K562 (cell line): ENCODE measurements at regions not wholly inside any gene's neighbourhood (a gene's known extent, or its start where the extent isn't known, plus 50 kb on each side); places are given as distances from the start of the nearest gene placed in this dataset.

Experiments
- ATAC-seq: fragments of 200-7000 bp; cut with Tn5 transposase; 3 replicates; pipeline ENCODE4 v1.9.1; 2020; ENCODE audit warnings: moderate library complexity
- BruUV-seq: library from RNA; stranded (reverse); fragments of 400-500 nt; replicated peaks from 2 replicates; lab custom pipeline; 2021; lab: Mats Ljungman, UMichigan
- CTCF ChIA-PET: fragments of 300-600 bp; formaldehyde crosslinking; extraction: SDS; loops from one replicate; lab custom pipeline; 2021; ENCODE audit warnings: low intra/inter-chr PET ratio; lab: Yijun Ruan, JAX
- POLR2A ChIA-PET: fragments of 300-600, 350-650 bp; sonication (Branson Sonifier 250); formaldehyde crosslinking; extraction: SDS; loops from one replicate; lab custom pipeline; 2021; ENCODE audit warnings: antibody characterized with exemption, inconsistent platforms; lab: Yijun Ruan, JAX
- DNase-seq, 4 experiments: peaks; one replicate each; pipeline versions ENCODE4 v3.0.0 to v3.0.0-alpha.2; 2011 to 2018; ENCODE audit warnings: low spot score in 3 of 4, mixed read lengths in 3 of 4; ENCODE audit errors: extremely low read depth in 1 of 4
- FAIRE-seq: peaks from 2 replicates; lab custom pipeline; 2011; peaks lifted over from hg19 to GRCh38; lab: Jason Lieb, UNC
- H2AFZ ChIP-seq: 2 replicates; pipeline ENCODE4 v1.6.0; 2011; ENCODE audit warnings: low read depth, low read length, control low read depth, inconsistent platforms
- H3K27ac ChIP-seq: fragments of 200-600 bp; 3 replicates; pipeline ENCODE4 v1.8.0; 2011; ENCODE audit warnings: low read depth, mild to moderate bottlenecking, control low read depth, inconsistent platforms, low read length, moderate library complexity, mixed read lengths; ENCODE audit errors: extremely low read depth
- H3K27me3 ChIP-seq, 2 experiments: fragments of 300-600 bp in 1 of 2; 2 replicates in 1 of 2; 3 replicates in 1 of 2; pipeline versions ENCODE4 v1.6.0 to v1.8.0; 2011; ENCODE audit warnings: inconsistent platforms in 2 of 2, low read length in 2 of 2, mild to moderate bottlenecking in 1 of 2, mixed read lengths in 1 of 2, moderate library complexity in 1 of 2; ENCODE audit not compliant: control insufficient read depth in 2 of 2, insufficient read depth in 2 of 2
- H3K36me3 ChIP-seq: fragments of 300-600 bp; 3 replicates; pipeline ENCODE4 v1.8.0; 2011; ENCODE audit warnings: mild to moderate bottlenecking, low read length, inconsistent platforms; ENCODE audit not compliant: control insufficient read depth, insufficient read depth
- H3K4me1 ChIP-seq, 2 experiments: fragments of 200-600 bp in 1 of 2; replicated peaks in 1 of 2; 2 replicates in 1 of 2; 3 replicates in 1 of 2; pipeline versions ENCODE4 v1.5.1 to v1.8.0; 2011; ENCODE audit warnings: inconsistent platforms in 2 of 2, low read length in 2 of 2, mild to moderate bottlenecking in 1 of 2, mixed read lengths in 1 of 2, moderate library complexity in 1 of 2; ENCODE audit not compliant: control insufficient read depth in 2 of 2, insufficient read depth in 2 of 2
- H3K4me2 ChIP-seq: 2 replicates; pipeline ENCODE4 v1.6.1; 2011; ENCODE audit warnings: low read length, control low read depth, inconsistent platforms, mixed read lengths; ENCODE audit not compliant: insufficient read depth
- H3K4me3 ChIP-seq: fragments of 200-600 bp; sonication (generic), shearing (Covaris generic); 2 replicates; pipeline ENCODE4 v1.5.1; 2016; ENCODE audit warnings: control low read depth, inconsistent platforms
- H3K79me2 ChIP-seq: fragments of 200-600 bp; 3 replicates; pipeline ENCODE4 v1.8.0; 2011; ENCODE audit warnings: low read length, inconsistent platforms; ENCODE audit not compliant: control insufficient read depth, insufficient read depth
- H3K9ac ChIP-seq, 2 experiments: 2 replicates each; pipeline versions ENCODE4 v1.6.0 to v1.6.1; 2011; ENCODE audit warnings: low read depth in 2 of 2, low read length in 2 of 2, control low read depth in 1 of 2, inconsistent platforms in 1 of 2, mild to moderate bottlenecking in 1 of 2, mixed read lengths in 1 of 2; ENCODE audit not compliant: insufficient read depth in 1 of 2
- H3K9me1 ChIP-seq: one replicate; pipeline ENCODE4 v1.6.0; 2011; ENCODE audit warnings: inconsistent platforms, mild to moderate bottlenecking, low read length, moderate library complexity; ENCODE audit not compliant: control insufficient read depth, insufficient read depth
- H3K9me3 ChIP-seq: replicated peaks from 2 replicates; pipeline ENCODE4 v1.5.1; 2011; ENCODE audit warnings: low read depth, low read length, inconsistent platforms; ENCODE audit not compliant: control insufficient read depth, insufficient read depth
- H4K20me1 ChIP-seq: replicated peaks from 2 replicates; pipeline ENCODE4 v1.6.1; 2011; ENCODE audit warnings: low read length, inconsistent platforms, mixed read lengths; ENCODE audit not compliant: control insufficient read depth, insufficient read depth
- CEBPB ChIP-seq: fragments of 450-650 bp; IDR thresholded peaks from 2 replicates; pipeline ENCODE4 v1.6.1; 2016; ENCODE audit warnings: missing genetic modification characterization, missing compliant biosample characterization
- FOXA1 ChIP-seq: fragments of 450-650 bp; IDR thresholded peaks from 2 replicates; pipeline ENCODE4 v1.6.1; 2016; ENCODE audit warnings: mild to moderate bottlenecking, borderline replicate concordance
- POLR2B ChIP-seq: fragments of 450-650 bp; IDR thresholded peaks from 2 replicates; pipeline ENCODE4 v1.6.1; 2018; ENCODE audit warnings: low read depth; ENCODE audit not compliant: partially characterized antibody
- SMAD2 ChIP-seq: fragments of 150-350 bp; IDR thresholded peaks from 2 replicates; pipeline ENCODE4 v1.6.1; 2014; ENCODE audit warnings: low read depth, mild to moderate bottlenecking, low read length
- ZNF263 ChIP-seq: sonication (generic); formaldehyde crosslinking; IDR thresholded peaks from 2 replicates; pipeline ENCODE4 v1.8.0; 2022; ENCODE audit warnings: mild to moderate bottlenecking, missing genetic modification reagents, borderline replicate concordance
- WGBS: fragments of 100-300 bp; shearing (Covaris generic); methylation state at CpG from one replicate; pipeline ENCODE4 v1.1.6; 2016; ENCODE audit warnings: low coverage, mixed read lengths; ENCODE audit not compliant: insufficient coverage; ENCODE audit errors: missing lambda C conversion rate; 5-methylcytosine and 5-hydroxymethylcytosine counted together
- in situ Hi-C: fragments of 300-500 bp; cut with MboI; formaldehyde crosslinking; loops from 4 replicates; pipeline ENCODE4 v1.15.0; 2018; ENCODE audit warnings: inconsistent platforms, mixed read lengths
- intact Hi-C: fragments of 100-400 bp; cut with micrococcal nuclease; formaldehyde crosslinking; loops from 2 replicates; pipeline ENCODE4 v1.14.2; 2022
- TF ChIP-seq, protein P1 (sequence below): IDR thresholded peaks from 3 replicates; pipeline ENCODE4 v1.6.1; 2011; ENCODE audit warnings: borderline replicate concordance, mild to moderate bottlenecking; ENCODE audit not compliant: insufficient read length, insufficient read depth
- TF ChIP-seq, protein P2 (sequence below): sonication (generic); formaldehyde crosslinking; IDR thresholded peaks from 2 replicates; pipeline ENCODE4 v1.8.1; 2023; ENCODE audit warnings: missing genetic modification reagents, mild to moderate bottlenecking, borderline replicate concordance

DNA sequence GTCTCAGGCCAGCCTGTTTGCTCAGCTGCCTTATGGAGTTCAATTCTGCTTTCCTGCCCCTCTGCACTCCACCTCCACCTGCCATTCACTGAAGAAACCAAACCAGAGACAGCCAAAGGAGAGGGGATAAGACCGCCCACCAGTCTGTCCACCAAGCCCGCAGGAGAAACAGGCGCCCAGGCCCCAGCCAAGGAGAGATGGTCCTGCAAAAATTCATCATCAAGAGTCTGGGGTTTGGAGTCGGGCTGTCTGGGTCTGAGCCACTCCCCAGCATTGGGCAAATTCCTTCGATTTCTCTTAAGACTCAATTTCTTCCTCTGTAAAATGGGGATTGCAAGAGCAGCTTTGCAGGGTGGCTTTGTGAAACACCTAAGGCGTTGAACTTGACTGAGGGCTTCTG lies 121.4 kb upstream of the RUNX3 start:
- WGBS: 0% methylated on average over 6 of the region's 6 CpGs
- Histone ChIP-seq H3K4me1 (peaks cover 0 to 3% of the 10 kb centered on the region in 2 experiments; a peak in 1 of 5 replicates), H3K4me2 (no peak overlapping the region), H3K27me3 (peaks cover 37 to 80% of the 10 kb centered on the region in 2 experiments; a peak in 4 of 5 replicates), H2AFZ (no peak overlapping the region), H3K9me1 (no peaks in the 10 kb centered on the region), H3K79me2 (no peaks in the 10 kb centered on the region), H3K9me3 (no peaks in the 10 kb centered on the region), H3K4me3 (no peak overlapping the region), H3K27ac (no peak overlapping the region), H3K36me3 (no peaks in the 10 kb centered on the region), H3K9ac (no peak overlapping the region)
- no peak for ATAC-seq
- DNase-seq: no peak
- no peak for FAIRE-seq
- intact Hi-C loops: no loop called here
- CTCF ChIA-PET: no interaction called here
- in situ Hi-C loops: no loop called here
- POLR2A ChIA-PET: interaction anchor here (0.7 kb wide), 1 partner anchor 116 kb away, joined by 3 read pairs; no protein-coding TSS in a partner anchor
- BruUV-seq: no TSS peak
- no peak for TF ChIP-seq FOXA1
- TF ChIP-seq SMAD2: no peak
- TF ChIP-seq ZNF263 (CRISPR knock-in tag): no peak
- TF ChIP-seq CEBPB (tag): no peak
- no peak for TF ChIP-seq POLR2B
- TF ChIP-seq, protein P1, sequence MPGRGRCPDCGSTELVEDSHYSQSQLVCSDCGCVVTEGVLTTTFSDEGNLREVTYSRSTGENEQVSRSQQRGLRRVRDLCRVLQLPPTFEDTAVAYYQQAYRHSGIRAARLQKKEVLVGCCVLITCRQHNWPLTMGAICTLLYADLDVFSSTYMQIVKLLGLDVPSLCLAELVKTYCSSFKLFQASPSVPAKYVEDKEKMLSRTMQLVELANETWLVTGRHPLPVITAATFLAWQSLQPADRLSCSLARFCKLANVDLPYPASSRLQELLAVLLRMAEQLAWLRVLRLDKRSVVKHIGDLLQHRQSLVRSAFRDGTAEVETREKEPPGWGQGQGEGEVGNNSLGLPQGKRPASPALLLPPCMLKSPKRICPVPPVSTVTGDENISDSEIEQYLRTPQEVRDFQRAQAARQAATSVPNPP: no peak
- TF ChIP-seq, protein P2, sequence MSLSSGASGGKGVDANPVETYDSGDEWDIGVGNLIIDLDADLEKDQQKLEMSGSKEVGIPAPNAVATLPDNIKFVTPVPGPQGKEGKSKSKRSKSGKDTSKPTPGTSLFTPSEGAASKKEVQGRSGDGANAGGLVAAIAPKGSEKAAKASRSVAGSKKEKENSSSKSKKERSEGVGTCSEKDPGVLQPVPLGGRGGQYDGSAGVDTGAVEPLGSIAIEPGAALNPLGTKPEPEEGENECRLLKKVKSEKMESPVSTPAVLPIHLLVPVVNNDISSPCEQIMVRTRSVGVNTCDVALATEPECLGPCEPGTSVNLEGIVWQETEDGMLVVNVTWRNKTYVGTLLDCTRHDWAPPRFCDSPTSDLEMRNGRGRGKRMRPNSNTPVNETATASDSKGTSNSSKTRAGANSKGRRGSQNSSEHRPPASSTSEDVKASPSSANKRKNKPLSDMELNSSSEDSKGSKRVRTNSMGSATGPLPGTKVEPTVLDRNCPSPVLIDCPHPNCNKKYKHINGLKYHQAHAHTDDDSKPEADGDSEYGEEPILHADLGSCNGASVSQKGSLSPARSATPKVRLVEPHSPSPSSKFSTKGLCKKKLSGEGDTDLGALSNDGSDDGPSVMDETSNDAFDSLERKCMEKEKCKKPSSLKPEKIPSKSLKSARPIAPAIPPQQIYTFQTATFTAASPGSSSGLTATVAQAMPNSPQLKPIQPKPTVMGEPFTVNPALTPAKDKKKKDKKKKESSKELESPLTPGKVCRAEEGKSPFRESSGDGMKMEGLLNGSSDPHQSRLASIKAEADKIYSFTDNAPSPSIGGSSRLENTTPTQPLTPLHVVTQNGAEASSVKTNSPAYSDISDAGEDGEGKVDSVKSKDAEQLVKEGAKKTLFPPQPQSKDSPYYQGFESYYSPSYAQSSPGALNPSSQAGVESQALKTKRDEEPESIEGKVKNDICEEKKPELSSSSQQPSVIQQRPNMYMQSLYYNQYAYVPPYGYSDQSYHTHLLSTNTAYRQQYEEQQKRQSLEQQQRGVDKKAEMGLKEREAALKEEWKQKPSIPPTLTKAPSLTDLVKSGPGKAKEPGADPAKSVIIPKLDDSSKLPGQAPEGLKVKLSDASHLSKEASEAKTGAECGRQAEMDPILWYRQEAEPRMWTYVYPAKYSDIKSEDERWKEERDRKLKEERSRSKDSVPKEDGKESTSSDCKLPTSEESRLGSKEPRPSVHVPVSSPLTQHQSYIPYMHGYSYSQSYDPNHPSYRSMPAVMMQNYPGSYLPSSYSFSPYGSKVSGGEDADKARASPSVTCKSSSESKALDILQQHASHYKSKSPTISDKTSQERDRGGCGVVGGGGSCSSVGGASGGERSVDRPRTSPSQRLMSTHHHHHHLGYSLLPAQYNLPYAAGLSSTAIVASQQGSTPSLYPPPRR (CRISPR knock-in tag): no peak
- TF ChIP-seq, all 486 proteins: peak for 0
- peaks cover 4% of the 10 kb centered on the region; the same call in 1 of the 2 replicates for H4K20me1 ChIP-seq
